Ishikawa (cell line): ENCODE measurements at regions not wholly inside any gene's neighbourhood (a gene's known extent, or its start where the extent isn't known, plus 50 kb on each side); places are given as distances from the start of the nearest gene placed in this dataset.
A peak's percentile ranks its signal among the peaks of the same experiment; 100 is the strongest.

Experiments
- CEBPB ChIP-seq: IDR thresholded peaks from 2 replicates; pipeline ENCODE4 v1.6.1; 2012
- CREB1 ChIP-seq: IDR thresholded peaks from 2 replicates; pipeline ENCODE4 v1.6.1; 2012; ENCODE audit warnings: low read depth
- EGR1 ChIP-seq: IDR thresholded peaks from 2 replicates; pipeline ENCODE4 v1.6.1; 2012
- EP300 ChIP-seq: IDR thresholded peaks from 2 replicates; pipeline ENCODE4 v1.6.1; 2012; ENCODE audit warnings: borderline replicate concordance
- FOXM1 ChIP-seq: IDR thresholded peaks from 2 replicates; pipeline ENCODE4 v1.6.1; 2012; ENCODE audit warnings: low read depth, borderline replicate concordance
- MAX ChIP-seq: IDR thresholded peaks from 2 replicates; pipeline ENCODE4 v1.6.1; 2012
- NFIC ChIP-seq: IDR thresholded peaks from 2 replicates; pipeline ENCODE4 v1.6.1; 2012
- RAD21 ChIP-seq: IDR thresholded peaks from 2 replicates; pipeline ENCODE4 v1.6.1; 2012; ENCODE audit warnings: low read depth
- REST ChIP-seq: IDR thresholded peaks from 2 replicates; pipeline ENCODE4 v1.6.1; 2012; ENCODE audit warnings: low read depth, mild to moderate bottlenecking
- TAF1 ChIP-seq: IDR thresholded peaks from 2 replicates; pipeline ENCODE4 v1.6.1; 2012; ENCODE audit warnings: low read depth, mild to moderate bottlenecking
- TCF12 ChIP-seq: IDR thresholded peaks from 2 replicates; pipeline ENCODE4 v1.6.1; 2012; ENCODE audit warnings: low read depth
- TEAD4 ChIP-seq: IDR thresholded peaks from 2 replicates; pipeline ENCODE4 v1.6.1; 2012
- USF1 ChIP-seq: IDR thresholded peaks from 2 replicates; pipeline ENCODE4 v1.6.1; 2012
- YY1 ChIP-seq: IDR thresholded peaks from 2 replicates; pipeline ENCODE4 v1.6.1; 2012; ENCODE audit warnings: low read depth
- ZBTB7A ChIP-seq: IDR thresholded peaks from 2 replicates; pipeline ENCODE4 v1.6.1; 2012; ENCODE audit warnings: low read depth

GRCh38 chr1:191818198-191818597 lies 340.1 kb upstream of the RGS18 start:
- TF ChIP-seq TCF12 = no peak
- no peak for TF ChIP-seq REST
- no peak for TF ChIP-seq RAD21
- no peak for TF ChIP-seq TAF1
- TF ChIP-seq CEBPB = no peak
- no peak for TF ChIP-seq TEAD4
- TF ChIP-seq MAX = no peak
- TF ChIP-seq CREB1 = no peak
- TF ChIP-seq YY1 = no peak
- no peak for TF ChIP-seq EP300
- no peak for TF ChIP-seq NFIC
- no peak for TF ChIP-seq ZBTB7A
- TF ChIP-seq FOXM1 = no peak
- TF ChIP-seq EGR1 = no peak
- TF ChIP-seq USF1 = no peak

GRCh38 chr1:191831572-191831971 lies 326.7 kb upstream of the RGS18 start:
- TF ChIP-seq TCF12 (no peak), YY1 (no peak), NFIC (no peak), RAD21 (peak; percentile 46)

- no peak for TF ChIP-seq TAF1
- TF ChIP-seq CREB1 = no peak
- no peak for TF ChIP-seq MAX
- TF ChIP-seq TCF12 = no peak
- TF ChIP-seq EGR1 = no peak
- TF ChIP-seq FOXM1 = no peak
- no peak for TF ChIP-seq CEBPB
- TF ChIP-seq ZBTB7A = no peak
- no peak for TF ChIP-seq REST
- no peak for TF ChIP-seq YY1
- TF ChIP-seq NFIC = no peak
- no peak for TF ChIP-seq TEAD4
- no peak for TF ChIP-seq USF1
- TF ChIP-seq RAD21 = no peak
- no peak for TF ChIP-seq EP300
Measured at GRCh38 chr1:191839891-191840290, 318.4 kb upstream of the RGS18 start.

- TF ChIP-seq NFIC = no peak
- TF ChIP-seq CREB1 = no peak
- TF ChIP-seq FOXM1 = no peak
- no peak for TF ChIP-seq EP300
- TF ChIP-seq MAX = no peak
- no peak for TF ChIP-seq EGR1
- TF ChIP-seq RAD21 = no peak
- no peak for TF ChIP-seq CEBPB
- no peak for TF ChIP-seq REST
- TF ChIP-seq TAF1 = no peak
- TF ChIP-seq ZBTB7A = no peak
- no peak for TF ChIP-seq YY1
- TF ChIP-seq TCF12 = no peak
Measured at GRCh38 chr1:191851799-191852595, 306.3 kb upstream of the RGS18 start.
